Lung (tissue), 11 donors: ENCODE measurements at regions not wholly inside any gene's neighbourhood (a gene's known extent, or its start where the extent isn't known, plus 50 kb on each side); places are given as distances from the start of the nearest gene placed in this dataset.

Source experiments
- ATAC-seq: fragments of 200-7000 bp; cut with Tn5 transposase; one replicate; pipeline ENCODE4 v1.9.1; 2020; ENCODE audit warnings: moderate number of reproducible peaks; ENCODE audit not compliant: insufficient read depth, low FRiP score
- DNase-seq, 3 donors: peaks; one replicate each; pipeline ENCODE4 v3.0.0-alpha.2; 2013 to 2017
- H3K27ac ChIP-seq, 2 donors: one replicate each; pipeline ENCODE4 v1.5.1; 2013; ENCODE audit warnings: mild to moderate bottlenecking in 2 of 2, moderate library complexity in 2 of 2, control low read depth in 1 of 2, inconsistent platforms in 1 of 2, low read depth in 1 of 2, low read length in 1 of 2
- H3K27me3 ChIP-seq, 3 donors: one replicate each; pipeline ENCODE4 v1.5.1; 2013; ENCODE audit warnings: low read length in 2 of 3; ENCODE audit not compliant: control insufficient read depth in 3 of 3, insufficient read depth in 3 of 3
- H3K36me3 ChIP-seq, 4 donors: one replicate each; pipeline ENCODE4 v1.5.1; 2013; ENCODE audit warnings: low read length in 4 of 4, mild to moderate bottlenecking in 1 of 4, moderate library complexity in 1 of 4; ENCODE audit not compliant: control insufficient read depth in 4 of 4, insufficient read depth in 4 of 4
- H3K4me1 ChIP-seq, 5 donors: one replicate each; pipeline ENCODE4 v1.5.1; 2013; ENCODE audit warnings: low read length in 5 of 5, mild to moderate bottlenecking in 2 of 5, moderate library complexity in 1 of 5; ENCODE audit not compliant: control insufficient read depth in 5 of 5, insufficient read depth in 5 of 5
- H3K4me3 ChIP-seq: one replicate; pipeline ENCODE4 v1.5.1; 2013; ENCODE audit warnings: mild to moderate bottlenecking, control low read depth, moderate library complexity
- H3K9ac ChIP-seq, 2 donors: one replicate each; pipeline ENCODE4 v1.5.1; 2013; ENCODE audit warnings: low read length in 2 of 2, control low read depth in 1 of 2; ENCODE audit not compliant: insufficient read depth in 1 of 2
- H3K9me3 ChIP-seq, 4 donors: one replicate each; pipeline ENCODE4 v1.5.1; 2013; ENCODE audit warnings: low read length in 3 of 4, mild to moderate bottlenecking in 1 of 4, moderate library complexity in 1 of 4; ENCODE audit not compliant: control insufficient read depth in 4 of 4, insufficient read depth in 3 of 4
- WGBS, 2 donors: extraction: QIAGEN DNeasy Blood & Tissue Kit; methylation state at CpG; one replicate each; pipeline ENCODE4 v1.1.7; 2013; 5-methylcytosine and 5-hydroxymethylcytosine counted together
- TF ChIP-seq, protein P1 (sequence below): IDR thresholded peaks from 2 replicates; pipeline ENCODE4 v1.5.1; 2012; ENCODE audit warnings: mild to moderate bottlenecking; ENCODE audit errors: control extremely low read depth, extremely low read depth
- donor health status: control.
- donor health status: control.
- donor health status: Bipolar disorder and iron deficiency.
- donor health status: healthy.
- donor health status: DM: yes; HTN: yes; CAD: no.

DNA sequence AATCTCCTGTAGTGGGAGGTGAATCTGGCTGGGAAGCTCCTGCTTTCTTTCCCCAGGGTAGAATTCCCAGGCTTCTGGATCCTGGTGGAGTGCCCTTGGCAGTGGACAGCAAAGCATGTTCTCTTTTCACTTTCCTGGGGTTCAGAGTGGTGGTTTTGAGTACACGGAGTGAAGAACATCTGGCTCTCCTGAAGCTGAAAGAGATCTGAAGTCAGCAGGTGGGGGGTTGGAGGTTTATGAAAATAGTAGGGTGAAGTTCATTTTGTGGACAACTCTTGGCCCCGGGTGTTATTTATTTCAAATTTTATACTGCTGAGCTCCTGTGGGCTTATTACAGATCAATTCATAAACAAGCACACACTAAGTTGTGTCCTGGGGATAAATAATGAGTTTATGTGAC, 497.3 kb downstream of the KLF5 start:
- 75 to 92% methylated on average over 2 of the region's 2 CpGs for WGBS, 2 donors

DNA sequence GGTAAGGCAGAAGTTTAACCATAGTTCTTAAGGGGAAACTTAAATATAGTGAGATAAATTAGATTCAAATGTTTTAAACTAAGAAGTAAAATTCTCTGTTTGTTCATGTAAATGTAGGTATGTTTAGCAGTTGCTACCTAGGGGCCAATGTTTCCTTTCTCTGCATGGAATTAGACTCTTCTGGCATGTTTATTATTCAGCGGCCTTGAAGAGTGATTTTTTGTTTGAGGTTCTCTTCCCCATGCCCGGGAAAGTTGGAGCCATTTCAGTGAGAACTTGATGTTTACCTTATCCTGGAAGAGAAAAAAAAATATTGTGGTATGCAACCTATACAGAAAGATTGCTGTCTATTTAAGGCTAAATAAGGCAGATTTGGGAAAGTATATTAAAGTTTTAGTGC, 492.9 kb downstream of the KLF5 start:
- H3K9ac ChIP-seq, result no peak overlapping the region

More for the DNA sequence above, 497.3 kb downstream of the KLF5 start:
- H3K9ac ChIP-seq, result no peak overlapping the region
- H3K4me1 ChIP-seq, result no peaks in the 10 kb centered on the region
- H3K27ac ChIP-seq, result no peak overlapping the region
- H3K36me3 ChIP-seq, result no peaks in the 10 kb centered on the region
- TF ChIP-seq, protein P1, sequence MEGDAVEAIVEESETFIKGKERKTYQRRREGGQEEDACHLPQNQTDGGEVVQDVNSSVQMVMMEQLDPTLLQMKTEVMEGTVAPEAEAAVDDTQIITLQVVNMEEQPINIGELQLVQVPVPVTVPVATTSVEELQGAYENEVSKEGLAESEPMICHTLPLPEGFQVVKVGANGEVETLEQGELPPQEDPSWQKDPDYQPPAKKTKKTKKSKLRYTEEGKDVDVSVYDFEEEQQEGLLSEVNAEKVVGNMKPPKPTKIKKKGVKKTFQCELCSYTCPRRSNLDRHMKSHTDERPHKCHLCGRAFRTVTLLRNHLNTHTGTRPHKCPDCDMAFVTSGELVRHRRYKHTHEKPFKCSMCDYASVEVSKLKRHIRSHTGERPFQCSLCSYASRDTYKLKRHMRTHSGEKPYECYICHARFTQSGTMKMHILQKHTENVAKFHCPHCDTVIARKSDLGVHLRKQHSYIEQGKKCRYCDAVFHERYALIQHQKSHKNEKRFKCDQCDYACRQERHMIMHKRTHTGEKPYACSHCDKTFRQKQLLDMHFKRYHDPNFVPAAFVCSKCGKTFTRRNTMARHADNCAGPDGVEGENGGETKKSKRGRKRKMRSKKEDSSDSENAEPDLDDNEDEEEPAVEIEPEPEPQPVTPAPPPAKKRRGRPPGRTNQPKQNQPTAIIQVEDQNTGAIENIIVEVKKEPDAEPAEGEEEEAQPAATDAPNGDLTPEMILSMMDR, result no peak
- ATAC-seq, result no peak
- no peak overlapping the region for H3K4me3 ChIP-seq
- no peak for DNase-seq
- no peaks in the 10 kb centered on the region for H3K9me3 ChIP-seq
- H3K27me3 ChIP-seq, result no peaks in the 10 kb centered on the region

DNA sequence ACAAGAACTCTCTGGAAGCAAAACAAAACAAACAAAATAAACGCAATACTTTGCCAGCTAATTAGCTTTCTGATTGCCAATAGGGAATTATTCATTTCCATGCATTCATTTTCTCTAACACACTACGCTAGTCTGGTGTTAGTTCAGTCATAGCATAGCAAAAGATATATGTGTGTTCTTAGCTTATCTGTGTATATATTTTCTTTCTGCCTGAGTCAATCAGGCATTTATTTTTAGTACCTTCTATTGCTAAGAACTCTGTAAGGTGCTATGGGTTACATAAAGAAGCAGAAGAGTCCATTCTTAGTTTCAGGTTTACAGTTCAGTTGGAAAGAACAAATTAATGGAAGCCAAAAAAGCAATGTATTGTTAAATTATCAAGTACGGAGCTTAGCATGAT, 490.9 kb downstream of the KLF5 start:
- 78 to 84% methylated on average over 3 of the region's 3 CpGs for WGBS, 2 donors
- H3K9ac ChIP-seq, result no peak overlapping the region

More for the DNA sequence above, 492.9 kb downstream of the KLF5 start:
- ATAC-seq, result no peak
- no peak for DNase-seq
- TF ChIP-seq, protein P1, result no peak
- Histone ChIP-seq H3K9me3 (no peaks in the 10 kb centered on the region), H3K27ac (no peak overlapping the region), H3K36me3 (no peaks in the 10 kb centered on the region), H3K4me3 (no peak overlapping the region), H3K4me1 (no peaks in the 10 kb centered on the region), H3K27me3 (no peaks in the 10 kb centered on the region)
- 59 to 64% methylated on average over 2 of the region's 2 CpGs for WGBS, 2 donors

DNA sequence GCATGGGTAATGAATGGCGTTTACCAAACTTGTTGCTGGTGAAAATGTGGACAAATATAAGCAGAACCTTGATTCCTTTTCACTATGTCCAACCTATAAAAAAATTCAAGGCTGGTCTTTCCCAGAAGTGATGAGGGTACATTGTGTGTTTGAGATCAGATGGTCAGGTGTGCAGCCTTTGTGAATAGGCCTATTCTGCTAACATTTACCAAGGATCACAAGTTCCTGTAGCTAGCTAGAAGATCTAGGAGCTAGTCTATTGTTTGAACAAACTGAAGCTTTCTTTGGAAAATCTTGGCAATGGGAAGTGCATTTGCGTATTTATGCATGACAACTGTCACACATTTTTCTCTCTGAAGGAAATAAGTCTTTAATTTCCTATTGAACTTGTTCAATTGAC, 489.6 kb downstream of the KLF5 start:
- 76 to 84% methylated on average over 2 of the region's 2 CpGs for WGBS, 2 donors
- Histone ChIP-seq H3K36me3 (no peaks in the 10 kb centered on the region), H3K4me3 (no peak overlapping the region), H3K27me3 (no peaks in the 10 kb centered on the region), H3K27ac (no peak overlapping the region), H3K9me3 (no peaks in the 10 kb centered on the region), H3K4me1 (no peaks in the 10 kb centered on the region), H3K9ac (no peak overlapping the region)
- no peak for ATAC-seq
- TF ChIP-seq, protein P1, result no peak
- no peak for DNase-seq

More for the DNA sequence above, 490.9 kb downstream of the KLF5 start:
- no peaks in the 10 kb centered on the region for H3K4me1 ChIP-seq
- no peak overlapping the region for H3K27ac ChIP-seq
- H3K27me3 ChIP-seq, result no peaks in the 10 kb centered on the region
- H3K9me3 ChIP-seq, result no peaks in the 10 kb centered on the region
- ATAC-seq (no peak), DNase-seq (no peak)
- no peak overlapping the region for H3K4me3 ChIP-seq
- TF ChIP-seq, protein P1, result no peak
- no peaks in the 10 kb centered on the region for H3K36me3 ChIP-seq
